ENCODE measurements at regions not wholly inside any gene's neighbourhood (a gene's known extent, or its start where the extent isn't known, plus 50 kb on each side); places are given as distances from the start of the nearest gene placed in this dataset.

- Histone ChIP-seq H3K9me3 (peaks cover 0 to 31% (median 3%) of the 10 kb centered on the region in 4 donors), H3K4me1 (no peaks in the 10 kb centered on the region), H3K4me3 (no peak overlapping the region), H3K27me3 (no peaks in the 10 kb centered on the region), H3K36me3 (no peaks in the 10 kb centered on the region), H3K27ac (no peak overlapping the region)
- no peak for DNase-seq (ENCODE audit: low spot score in 2 of 2)
- 93 to 94% methylated on average over 3 of the region's 3 CpGs for WGBS, 2 donors
- no peak for TF ChIP-seq CTCF (IDR thresholded peaks at IDR 0.05)
Observed at GRCh38 chr22:49604732-49605302, 222.9 kb downstream of the BRD1 start.

- no peaks in the 10 kb centered on the region for H3K4me1 ChIP-seq
- H3K27ac ChIP-seq = no peak overlapping the region
- no peak for DNase-seq (ENCODE audit: low spot score in 2 of 2)
- WGBS, 2 donors = 77 to 84% methylated on average over 9 to 10 of the region's 10 CpGs
- peaks cover 0 to 38% (median 3%) of the 10 kb centered on the region in 4 donors for H3K9me3 ChIP-seq
- no peaks in the 10 kb centered on the region for H3K36me3 ChIP-seq
- TF ChIP-seq EP300 (IDR thresholded peaks at IDR 0.05) (no peak), POLR2A (IDR thresholded peaks at IDR 0.05) (no peak), CTCF (IDR thresholded peaks at IDR 0.05) (no peak)
- H3K27me3 ChIP-seq = no peaks in the 10 kb centered on the region
- H3K4me3 ChIP-seq = no peak overlapping the region
Observed at GRCh38 chr22:49603016-49603415, 224.7 kb downstream of the BRD1 start.

- Histone ChIP-seq H3K4me3 (no peak overlapping the region), H3K36me3 (no peaks in the 10 kb centered on the region), H3K4me1 (no peaks in the 10 kb centered on the region), H3K9me3 (peaks cover 0 to 38% (median 3%) of the 10 kb centered on the region in 4 donors), H3K27me3 (no peaks in the 10 kb centered on the region), H3K27ac (no peak overlapping the region)
- TF ChIP-seq CTCF (IDR thresholded peaks at IDR 0.05) = no peak
- 85 to 98% methylated on average over 13 of the region's 13 CpGs for WGBS, 2 donors
- no peak for DNase-seq (ENCODE audit: low spot score in 2 of 2)
Observed at GRCh38 chr22:49602481-49602880, 225.2 kb downstream of the BRD1 start.

GRCh38 chr22:49601614-49602321, 225.9 kb downstream of the BRD1 start:
- H3K36me3 ChIP-seq = no peaks in the 10 kb centered on the region
- H3K9me3 ChIP-seq = peaks cover 0 to 38% (median 3%) of the 10 kb centered on the region in 4 donors
- no peak for DNase-seq (ENCODE audit: low spot score in 2 of 2)
- no peak overlapping the region for H3K4me3 ChIP-seq
- 83 to 86% methylated on average over 23 to 24 of the region's 24 CpGs for WGBS, 2 donors
- TF ChIP-seq EP300 (IDR thresholded peaks at IDR 0.05) (no peak), POLR2A (IDR thresholded peaks at IDR 0.05) (no peak), CTCF (IDR thresholded peaks at IDR 0.05) (no peak)
- no peaks in the 10 kb centered on the region for H3K27me3 ChIP-seq
- H3K27ac ChIP-seq = no peak overlapping the region
- H3K4me1 ChIP-seq = no peaks in the 10 kb centered on the region

- no peak for TF ChIP-seq POLR2A (IDR thresholded peaks at IDR 0.05)
- TF ChIP-seq EP300 (IDR thresholded peaks at IDR 0.05) = no peak
- Histone ChIP-seq H3K27me3 (no peaks in the 10 kb centered on the region), H3K4me1 (no peaks in the 10 kb centered on the region), H3K4me3 (no peak overlapping the region), H3K27ac (no peak overlapping the region), H3K9me3 (peaks cover 0 to 36% (median 3%) of the 10 kb centered on the region in 4 donors), H3K36me3 (no peaks in the 10 kb centered on the region)
- 83 to 84% methylated on average over 10 to 13 of the region's 13 CpGs for WGBS, 2 donors
- DNase-seq (ENCODE audit: low spot score in 2 of 2) = no peak
Observed at GRCh38 chr22:49600891-49601431, 226.7 kb downstream of the BRD1 start.

Measured in tibial nerve (tissue), 4 donors.